ENCODE measurements at regions not wholly inside any gene's neighbourhood (a gene's known extent, or its start where the extent isn't known, plus 50 kb on each side); places are given as distances from the start of the nearest gene placed in this dataset.

DNA sequence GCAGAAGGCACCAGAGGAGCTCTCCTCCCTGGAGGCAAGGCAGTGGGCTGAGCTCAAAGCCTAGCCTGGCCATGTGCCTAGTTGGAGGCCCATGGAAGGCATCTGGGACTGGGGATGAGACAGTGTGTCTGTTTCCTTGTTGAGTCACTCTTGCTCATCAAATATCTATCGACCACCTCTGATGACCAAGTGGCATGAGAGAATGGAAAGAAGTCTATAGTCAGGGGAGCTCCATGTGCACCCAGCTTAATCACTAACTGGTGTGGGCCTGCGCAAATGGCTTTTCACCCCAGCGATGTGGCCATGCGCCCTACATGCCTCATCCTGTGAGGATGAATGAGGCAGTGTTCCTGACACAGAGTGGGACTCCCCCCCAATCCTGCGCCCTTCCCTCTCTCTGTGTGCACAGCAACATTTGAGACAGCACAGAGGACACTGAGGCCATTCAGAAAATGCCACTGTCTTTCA, 229.9 kb downstream of the RPS24 start:
- DNase-seq (ENCODE audit: extremely low read depth, low read depth, low spot score): no peak

DNA sequence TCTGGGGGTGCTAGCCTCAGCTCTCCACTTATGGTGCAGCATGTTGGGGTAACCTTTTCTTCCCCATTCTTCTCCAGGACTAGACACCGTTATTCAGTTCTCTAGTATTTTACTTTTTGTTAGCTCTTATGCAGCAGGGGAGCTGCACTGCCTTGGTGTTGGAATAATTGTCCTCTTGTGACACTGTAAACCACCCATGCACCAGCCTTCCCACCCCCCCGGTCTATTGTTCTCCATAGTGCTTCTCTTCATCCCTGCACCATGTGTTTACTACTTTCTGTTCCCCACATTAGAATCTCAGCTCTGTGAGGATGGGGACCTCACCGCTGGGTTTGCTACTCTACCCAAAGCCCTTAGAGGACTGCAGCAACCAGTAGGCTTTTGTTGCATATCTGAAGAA, 230.7 kb downstream of the RPS24 start:
- DNase-seq (ENCODE audit: extremely low read depth, low read depth, low spot score): no peak

DNA sequence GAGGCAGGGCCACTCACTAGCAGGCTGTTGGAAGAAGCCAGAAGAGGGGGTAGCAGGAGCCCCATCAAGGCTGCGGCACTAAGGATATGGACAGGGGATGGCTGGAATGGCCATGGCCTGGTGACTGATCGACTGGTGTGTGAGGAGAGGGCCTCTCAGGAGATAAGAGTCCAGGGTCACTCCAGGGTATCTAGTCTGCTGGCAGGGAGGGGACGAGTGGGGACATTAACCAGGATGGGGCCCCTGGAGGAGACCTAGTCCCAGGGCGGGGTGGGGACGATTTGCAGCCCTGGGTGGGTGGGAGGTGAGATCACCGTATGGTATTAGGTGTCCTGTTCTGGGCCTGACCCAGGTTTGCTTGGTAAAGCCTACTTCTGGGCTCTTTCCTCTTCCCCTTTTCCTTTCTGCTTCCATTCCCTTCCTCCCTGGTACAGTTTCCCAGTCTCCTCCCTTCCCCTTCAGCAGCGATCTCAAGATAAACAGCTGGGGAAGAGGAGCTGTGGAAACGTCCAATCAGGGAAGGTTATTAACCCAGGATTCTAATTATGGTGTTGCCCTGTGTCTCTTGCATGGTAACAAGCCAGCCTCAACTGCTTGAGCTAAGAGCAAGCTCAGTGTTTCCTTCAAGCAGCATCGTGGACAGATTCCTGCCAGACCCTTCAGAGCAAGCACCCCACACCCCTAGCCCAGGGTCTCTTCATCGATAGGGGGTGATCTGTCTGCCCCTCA, 233.2 kb downstream of the RPS24 start:
- no peak for DNase-seq (ENCODE audit: extremely low read depth, low read depth, low spot score)

DNA sequence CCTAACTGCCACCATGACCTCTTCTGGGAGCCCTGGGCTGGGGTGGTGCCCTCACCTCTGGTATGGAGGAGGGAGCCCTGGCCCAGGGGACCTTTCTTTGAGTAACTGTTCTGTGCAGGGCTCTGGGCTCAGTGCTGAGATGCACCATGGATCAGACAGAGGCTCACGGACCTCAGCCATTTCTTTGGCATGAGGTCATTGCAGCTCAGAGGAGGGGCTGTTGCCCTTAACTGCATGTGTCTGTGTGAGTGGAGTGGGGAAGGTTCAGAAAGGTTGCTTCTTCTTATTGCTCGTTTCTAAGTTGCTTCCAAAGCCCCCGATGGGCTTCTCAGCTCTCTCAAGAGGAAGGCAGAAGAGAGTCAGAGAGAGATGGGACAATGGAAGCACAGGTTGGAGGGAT, 233.9 kb downstream of the RPS24 start:
- no peak for DNase-seq (ENCODE audit: extremely low read depth, low read depth, low spot score)

DNA sequence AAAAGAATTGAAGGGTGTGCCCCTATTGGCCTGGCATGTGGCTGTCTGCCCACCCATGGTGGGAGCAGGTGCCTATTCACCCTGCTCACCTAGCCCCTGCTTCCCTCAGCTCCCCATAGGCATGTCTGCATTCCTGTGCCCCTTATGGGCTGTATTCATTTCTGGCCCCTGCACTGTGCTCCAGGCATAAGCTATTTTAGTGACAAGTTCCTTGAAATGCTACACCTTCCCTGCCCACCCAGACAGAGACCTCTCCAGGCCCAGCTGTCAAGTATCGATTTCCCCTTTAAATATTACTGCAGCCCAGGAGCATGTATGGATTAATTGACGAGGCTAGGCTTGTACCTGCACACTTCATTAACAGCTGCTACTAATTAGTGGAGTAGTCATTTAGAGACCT, 235.4 kb downstream of the RPS24 start:
- DNase-seq (ENCODE audit: extremely low read depth, low read depth, low spot score): no peak

DNA sequence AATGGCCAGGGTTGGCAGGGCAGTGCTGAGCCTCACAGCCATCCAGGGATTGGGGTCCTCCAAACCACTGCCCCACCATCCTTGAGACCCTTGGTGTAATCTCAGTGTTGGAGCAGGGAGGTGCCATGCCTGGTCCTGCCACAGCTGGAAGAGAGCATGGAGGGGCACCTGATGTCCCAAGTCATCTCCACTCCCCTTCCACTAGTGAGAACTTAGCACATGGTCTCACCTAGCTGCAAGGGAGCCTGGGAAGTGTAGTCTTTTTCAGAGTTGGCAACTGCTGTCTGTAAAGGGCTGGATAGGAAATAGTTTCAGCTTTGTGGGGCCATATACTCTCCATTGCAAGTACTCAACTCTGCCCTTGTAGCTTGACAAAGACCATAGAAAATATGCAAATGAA, 238.7 kb downstream of the RPS24 start:
- no peak for DNase-seq (ENCODE audit: extremely low read depth, low read depth, low spot score)

DNA sequence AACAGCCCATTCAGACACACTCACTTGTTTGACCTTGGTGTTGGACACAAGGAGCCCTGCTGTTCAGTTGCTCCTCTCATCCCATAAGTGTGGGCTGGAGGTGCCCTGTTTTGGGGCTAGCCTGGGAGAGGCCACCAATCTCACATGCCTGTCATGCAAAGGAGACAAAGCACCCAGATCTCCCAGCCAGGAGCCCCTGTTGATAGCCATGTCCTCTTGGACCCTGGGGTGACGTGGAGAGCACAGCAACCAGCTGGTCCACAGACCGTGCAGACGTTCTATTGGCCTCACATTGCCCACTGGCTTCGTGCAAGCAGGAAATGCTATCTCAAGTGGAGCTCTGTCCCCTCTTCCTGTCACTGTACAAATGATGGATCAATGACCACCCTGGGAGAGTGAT, 240.8 kb downstream of the RPS24 start:
- no peak for DNase-seq (ENCODE audit: extremely low read depth, low read depth, low spot score)

DNA sequence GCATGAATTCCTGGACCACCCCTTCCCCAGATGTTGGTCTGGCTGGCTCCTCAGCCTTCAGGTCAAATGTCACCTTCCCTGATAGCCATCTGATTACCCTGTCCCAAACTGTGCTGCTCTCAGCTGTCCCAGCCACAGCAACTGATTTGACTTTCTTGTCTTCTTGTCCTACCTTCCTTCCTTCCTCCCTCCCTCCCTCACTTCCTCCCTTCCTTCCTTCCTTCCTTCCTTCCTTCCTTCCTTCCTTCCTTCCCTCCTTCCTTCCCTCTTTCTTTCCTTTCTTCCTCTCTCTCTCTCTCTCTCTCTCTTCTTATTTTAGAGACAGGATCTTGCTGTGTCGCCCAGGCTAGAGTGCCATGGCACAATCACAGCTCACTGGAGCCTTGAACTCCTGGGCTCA, 242.5 kb downstream of the RPS24 start:
- no peak for DNase-seq (ENCODE audit: extremely low read depth, low read depth, low spot score)

DNA sequence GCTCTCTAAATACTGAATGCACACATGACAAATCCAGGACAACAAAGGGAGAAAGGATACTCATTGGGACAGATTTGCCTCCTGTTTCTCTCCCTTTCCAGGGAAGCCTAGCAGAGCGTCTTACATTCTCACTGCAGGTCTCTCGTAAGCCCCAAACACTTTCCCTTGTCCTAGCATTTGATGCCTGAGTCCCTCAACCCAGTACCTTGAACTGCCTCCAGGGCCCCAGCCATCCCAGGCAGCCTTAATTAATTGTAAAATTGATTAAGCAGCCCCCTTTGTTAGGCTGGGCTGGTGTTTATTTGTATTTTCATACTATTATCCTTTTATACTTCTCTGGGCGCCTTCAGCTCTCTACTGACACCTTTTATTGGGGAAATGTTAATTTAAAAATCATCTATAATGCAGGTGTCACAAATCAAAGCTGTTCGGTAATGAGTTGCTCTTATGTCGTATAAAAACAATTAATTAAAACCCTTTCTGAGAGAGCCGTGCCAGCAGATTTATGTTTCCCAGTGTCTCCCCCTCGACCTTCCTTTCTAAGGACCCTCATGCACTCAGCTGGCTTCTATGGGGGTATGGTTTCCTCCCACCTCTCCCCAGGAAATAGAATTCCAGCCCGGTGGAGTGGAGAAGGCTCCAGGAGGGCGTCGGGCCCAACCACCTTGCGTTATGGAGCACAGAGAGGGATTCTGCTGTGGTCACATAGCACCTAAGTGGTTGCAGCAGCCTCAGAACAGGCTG, 243.8 kb downstream of the RPS24 start:
- no peak for DNase-seq (ENCODE audit: extremely low read depth, low read depth, low spot score)

DNA sequence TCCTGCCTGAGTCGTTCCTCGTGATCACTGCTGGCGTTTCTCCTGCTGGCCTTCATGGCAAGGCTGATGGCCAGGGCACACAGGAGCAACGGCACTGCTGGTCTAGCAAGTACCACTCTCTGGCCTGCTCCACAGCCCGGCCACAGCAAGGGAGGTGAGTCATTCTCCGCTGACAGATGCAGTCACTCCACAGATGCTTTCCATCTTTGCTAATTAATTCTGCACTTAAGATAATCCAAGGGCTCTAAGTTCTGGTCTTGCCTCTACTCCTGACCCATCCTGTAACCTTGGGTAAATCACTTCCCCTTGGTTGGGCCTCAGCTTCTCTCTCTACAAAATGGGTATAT, 244.4 kb downstream of the RPS24 start:
- no peak for DNase-seq (ENCODE audit: extremely low read depth, low read depth, low spot score)

DNA sequence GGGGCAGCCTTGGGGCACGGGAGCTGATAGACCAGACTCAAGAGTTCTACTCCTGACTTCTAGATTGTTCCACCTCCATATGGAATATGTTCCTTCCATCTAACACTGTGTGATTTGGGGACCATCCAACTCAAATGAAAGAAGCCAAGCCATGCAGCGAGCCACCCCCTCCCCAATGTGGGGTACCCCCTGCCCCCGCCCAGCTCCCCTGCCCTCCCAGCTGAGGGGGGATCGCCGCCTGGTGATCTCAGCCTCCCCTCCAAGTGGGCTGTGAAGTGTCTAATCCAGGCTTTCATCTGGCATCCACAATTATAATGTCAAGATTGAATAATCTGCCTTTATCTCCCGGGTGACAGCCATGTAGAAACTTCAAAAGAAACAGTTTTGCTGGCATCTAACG, 246.1 kb downstream of the RPS24 start:
- no peak for DNase-seq (ENCODE audit: extremely low read depth, low read depth, low spot score)

DNA sequence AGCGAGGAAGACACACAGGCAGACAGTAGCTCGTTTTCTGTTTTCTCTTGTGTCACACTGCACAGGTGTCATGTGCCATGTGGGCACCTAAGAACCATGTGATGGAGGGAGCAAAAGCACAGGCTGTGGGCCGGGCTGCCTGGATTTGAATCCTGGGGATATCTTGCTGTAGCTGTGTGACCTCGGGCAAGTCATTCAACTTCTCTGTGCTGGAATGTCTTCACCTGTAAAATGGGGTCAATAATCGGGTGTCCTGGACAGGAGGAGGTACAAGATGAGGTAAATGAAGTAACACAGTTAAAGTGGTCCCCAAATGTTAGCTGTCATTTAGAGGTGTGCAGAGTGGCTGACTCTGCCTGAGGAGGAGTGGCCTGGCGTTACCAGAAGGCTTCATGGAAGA, 246.9 kb downstream of the RPS24 start:
- DNase-seq (ENCODE audit: extremely low read depth, low read depth, low spot score): no peak

DNA sequence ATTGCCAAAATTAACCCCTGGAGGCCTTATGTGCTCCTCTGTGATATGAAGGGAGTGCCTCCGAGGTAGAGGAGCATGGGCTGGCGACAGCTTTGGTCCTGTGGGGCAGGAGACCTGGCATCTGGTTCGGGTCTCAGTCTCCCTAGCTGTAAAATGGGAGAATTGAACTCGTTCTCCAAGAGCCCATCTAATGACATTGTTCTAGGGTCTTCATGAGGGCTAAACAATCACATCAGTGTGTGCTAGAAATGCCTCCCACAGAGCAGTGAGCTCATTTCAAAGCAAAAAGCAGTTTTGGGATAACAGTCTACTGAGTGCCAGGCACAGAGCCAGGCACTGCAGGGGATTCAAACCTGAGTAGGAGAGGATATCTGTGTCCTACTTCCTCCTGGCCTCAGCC, 248.0 kb downstream of the RPS24 start:
- DNase-seq (ENCODE audit: extremely low read depth, low read depth, low spot score): no peak

DNA sequence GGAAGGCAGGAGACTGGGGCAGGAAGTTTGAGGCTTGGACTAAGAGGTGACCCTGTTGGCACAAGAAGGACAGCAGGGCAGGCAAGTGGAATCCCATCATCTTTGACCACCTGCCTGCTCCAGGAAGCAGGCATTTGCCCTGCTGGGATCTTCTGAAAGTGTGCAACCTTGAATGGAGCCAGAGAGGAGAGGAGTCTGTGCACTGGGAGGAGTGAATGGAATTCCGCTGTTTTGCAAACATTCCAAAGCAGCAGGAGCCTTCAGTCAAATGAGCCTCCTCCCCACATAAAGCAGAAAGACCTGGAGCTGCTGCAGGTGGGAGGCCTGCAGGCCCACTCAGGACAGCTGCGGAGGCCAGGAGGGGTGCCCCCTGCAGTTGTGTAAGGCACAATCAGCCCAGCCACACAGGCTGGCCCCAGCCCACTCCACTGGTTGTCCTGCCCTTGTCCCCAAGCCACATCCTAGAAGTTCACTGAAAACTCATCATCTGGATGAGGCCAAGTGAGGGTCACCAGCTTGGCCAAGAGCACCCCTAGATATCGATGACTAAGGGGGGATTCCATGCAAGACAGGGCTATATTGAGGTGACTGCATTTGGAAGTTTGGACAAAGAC, 249.5 kb downstream of the RPS24 start:
- DNase-seq (ENCODE audit: extremely low read depth, low read depth, low spot score): no peak

DNA sequence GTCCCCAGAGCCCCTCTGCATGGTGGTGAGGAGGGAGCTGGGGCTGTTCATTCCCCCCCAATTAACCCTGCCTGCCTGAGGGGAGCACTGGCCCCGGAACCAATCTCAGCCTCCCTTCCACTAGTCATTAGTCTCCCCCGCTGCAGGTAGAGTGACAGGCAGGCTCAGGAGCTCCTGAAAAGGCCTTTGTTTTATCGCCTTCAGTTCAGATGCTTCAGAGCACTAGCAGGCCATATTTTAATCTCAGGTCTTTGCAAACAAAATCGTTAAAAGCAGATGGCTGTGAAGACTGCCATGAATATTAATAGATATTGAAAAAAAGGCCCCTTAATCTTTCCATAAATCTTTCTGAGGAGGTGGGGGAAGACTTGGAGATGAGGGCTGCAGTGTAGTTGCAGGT, 250.7 kb downstream of the RPS24 start:
- no peak for DNase-seq (ENCODE audit: extremely low read depth, low read depth, low spot score)

DNA sequence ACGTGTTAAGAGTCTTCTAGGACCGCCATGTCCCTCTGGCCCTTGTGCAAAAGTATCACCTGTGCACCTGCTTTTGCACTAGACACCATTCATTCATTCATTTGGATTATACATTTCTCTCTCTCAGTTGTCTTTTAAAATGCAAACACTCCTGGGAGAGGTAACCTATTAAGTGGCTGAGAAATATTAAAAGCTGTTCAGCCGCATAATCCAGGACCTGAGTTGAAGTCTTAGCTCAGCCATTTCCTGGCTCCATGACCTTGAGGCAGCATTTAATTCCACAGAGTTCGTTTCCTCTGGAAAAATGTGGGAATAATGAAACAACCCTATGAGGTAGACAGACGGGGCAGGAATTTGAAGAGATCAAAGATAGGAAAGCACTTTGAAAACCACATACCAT, 251.6 kb downstream of the RPS24 start:
- no peak for DNase-seq (ENCODE audit: extremely low read depth, low read depth, low spot score)

DNA sequence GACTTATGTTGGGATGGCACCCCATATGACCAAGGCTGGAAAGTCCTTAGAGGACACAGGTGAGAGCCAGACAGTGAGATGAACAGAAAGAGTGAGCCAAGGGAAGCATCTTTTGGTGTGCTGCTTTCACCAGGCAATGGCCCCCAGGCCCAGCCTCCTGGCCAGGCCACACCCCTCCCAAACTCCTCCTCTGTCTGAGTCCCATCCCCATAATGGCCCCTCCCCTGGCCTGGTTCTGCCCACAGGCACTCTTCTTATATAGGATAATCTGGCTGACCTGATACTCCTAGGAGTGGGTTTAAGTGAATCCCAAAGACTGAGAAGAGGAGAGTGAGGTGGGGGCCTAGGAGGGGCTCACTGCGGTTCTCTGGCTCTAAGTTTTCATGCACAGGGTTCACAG, 252.5 kb downstream of the RPS24 start:
- DNase-seq (ENCODE audit: extremely low read depth, low read depth, low spot score): no peak

DNA sequence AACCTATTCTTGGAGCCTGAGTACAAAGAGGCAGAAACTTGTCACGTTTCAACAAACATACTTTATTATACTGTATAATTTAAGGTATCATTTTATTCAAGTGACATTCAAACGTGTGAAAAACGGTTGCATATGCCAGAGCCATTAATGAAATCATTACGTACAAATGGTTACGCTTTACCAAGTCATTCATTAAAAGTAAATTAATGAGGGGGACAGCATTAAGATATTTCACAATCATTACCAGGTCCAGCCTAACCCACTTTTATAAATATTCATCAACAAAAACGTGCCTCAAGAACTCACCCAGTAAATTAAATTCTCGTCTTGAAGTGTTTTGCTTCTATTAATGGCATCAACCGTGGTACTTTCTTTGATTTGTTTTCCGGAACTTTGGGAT, 253.0 kb downstream of the RPS24 start:
- no peak for DNase-seq (ENCODE audit: extremely low read depth, low read depth, low spot score)

DNA sequence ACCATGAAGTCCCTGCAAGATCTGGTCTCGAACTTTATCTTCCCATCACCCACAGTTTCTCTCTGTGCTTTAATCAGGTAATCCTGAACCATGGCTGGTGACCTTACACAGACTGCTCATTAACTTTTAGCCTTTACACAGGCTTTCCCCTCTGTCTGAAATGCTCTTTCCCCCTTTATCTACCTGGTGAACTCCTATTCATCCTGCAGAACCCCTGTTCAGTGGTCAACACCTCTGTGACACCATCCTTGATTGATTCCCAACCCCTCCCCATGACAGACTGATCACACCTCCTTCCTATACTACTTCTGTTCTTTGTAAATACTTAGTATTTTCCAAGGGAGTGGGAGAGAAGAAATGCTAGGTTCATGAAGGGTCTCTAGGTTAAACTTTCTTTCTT, 254.0 kb downstream of the RPS24 start:
- no peak for DNase-seq (ENCODE audit: extremely low read depth, low read depth, low spot score)

DNA sequence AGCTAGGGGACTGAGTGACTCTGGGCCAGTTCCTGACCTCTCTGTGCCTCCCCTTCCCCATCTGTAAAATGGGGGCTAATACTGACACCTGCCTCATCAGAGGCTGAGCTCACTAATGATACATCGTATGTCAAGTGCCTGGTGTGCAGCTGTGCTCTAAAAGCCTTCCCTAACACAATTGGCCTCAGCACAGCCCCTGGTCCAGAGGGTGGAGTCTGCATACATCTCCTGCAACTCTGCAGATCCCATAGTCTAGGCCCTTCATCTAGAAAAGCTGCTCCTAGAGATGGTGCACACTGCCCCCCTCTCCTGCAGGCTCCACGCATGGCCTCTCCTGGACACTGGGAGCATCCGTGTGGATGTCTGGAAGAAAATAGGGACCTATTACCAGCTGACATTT, 255.0 kb downstream of the RPS24 start:
- no peak for DNase-seq (ENCODE audit: extremely low read depth, low read depth, low spot score)

DNA sequence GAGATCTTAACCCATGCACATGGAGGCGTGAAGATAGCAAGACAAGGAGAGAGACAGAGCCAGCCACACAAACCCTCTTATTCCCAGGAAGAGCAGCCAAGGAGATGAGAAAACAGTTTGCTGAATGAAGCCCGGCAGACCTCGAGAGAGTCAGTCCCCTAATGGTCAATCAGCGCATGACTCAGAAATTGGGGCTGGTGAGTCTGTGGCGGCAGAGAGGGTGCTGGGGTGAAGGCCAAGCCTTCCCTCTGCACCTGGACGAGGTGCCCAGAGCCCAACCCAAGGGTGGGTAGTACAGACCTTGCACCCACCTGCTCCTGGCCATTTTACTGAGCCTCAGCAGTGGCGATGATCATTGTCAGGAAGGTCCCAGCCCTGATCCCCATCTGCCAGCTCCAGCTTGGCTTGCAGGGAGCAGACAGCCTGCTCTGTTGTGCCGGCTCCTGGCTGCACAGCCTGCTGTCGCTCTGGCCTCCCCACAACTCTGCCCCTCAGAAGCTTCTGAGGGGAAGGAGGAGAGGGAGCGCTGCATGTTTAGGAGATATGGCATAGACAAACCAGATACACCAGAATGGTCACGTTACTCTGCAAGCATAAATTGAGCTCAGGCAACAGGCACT, 256.6 kb downstream of the RPS24 start:
- DNase-seq (ENCODE audit: extremely low read depth, low read depth, low spot score): no peak

DNA sequence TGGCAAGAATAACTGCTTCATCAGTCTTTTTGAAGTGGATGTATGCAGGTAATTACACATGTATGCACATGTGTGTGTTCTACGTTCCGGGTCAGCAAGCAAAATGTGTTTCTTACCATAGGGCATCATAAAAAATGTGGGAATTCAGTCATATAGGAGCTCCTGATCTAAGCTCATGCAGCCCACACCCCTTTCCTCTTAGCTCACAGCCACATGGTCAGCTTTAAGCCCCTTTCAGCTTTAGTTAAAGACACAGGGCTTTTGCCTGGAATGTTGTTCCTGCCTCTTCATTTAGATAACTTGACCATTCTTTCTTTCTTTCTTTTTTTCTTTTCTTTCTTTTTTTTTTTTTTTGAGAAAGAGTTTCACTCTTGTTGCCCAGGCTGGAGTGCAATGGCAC, 258.1 kb downstream of the RPS24 start:
- DNase-seq (ENCODE audit: extremely low read depth, low read depth, low spot score): no peak
